ENCODE measurements at regions not wholly inside any gene's neighbourhood (a gene's known extent, or its start where the extent isn't known, plus 50 kb on each side); places are given as distances from the start of the nearest gene placed in this dataset.

DNA sequence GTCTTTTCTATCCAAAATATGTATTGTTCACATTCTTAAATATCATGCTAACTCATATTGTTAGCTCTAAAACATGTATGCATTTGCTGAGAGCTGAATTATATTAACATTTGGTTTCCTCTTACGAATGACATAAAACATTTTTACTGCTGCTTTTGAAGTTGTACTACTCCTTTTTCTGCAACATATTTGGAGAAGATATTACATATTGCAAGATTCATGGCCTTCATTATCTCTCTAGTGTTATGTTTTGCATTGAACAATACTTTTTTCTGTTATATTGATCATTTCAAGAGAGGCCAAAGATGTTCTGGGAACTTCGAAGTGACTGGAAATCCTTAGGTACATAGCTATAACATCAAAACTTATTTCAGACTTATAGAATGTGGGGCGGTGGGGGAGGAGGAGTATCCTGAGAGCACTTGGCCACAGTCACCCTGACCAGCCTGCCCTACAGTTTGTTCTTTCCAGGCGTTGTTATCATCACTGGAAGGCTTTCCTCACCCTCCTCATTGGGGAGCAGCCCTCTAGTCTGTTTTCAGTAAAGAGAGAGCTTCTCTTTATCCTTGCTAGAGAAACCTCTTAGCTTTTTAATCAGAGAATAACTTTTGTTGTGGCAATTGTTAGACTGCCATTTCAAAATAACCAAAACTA lies 868.6 kb downstream of the OTOL1 start:
- Histone ChIP-seq H3K4me3 (no peak overlapping the region), H2AFZ (ENCODE audit: control insufficient read depth, low read depth, low read length) (no peak overlapping the region), H3K9me3 (replicated peaks; ENCODE audit: control insufficient read depth, insufficient read depth, low read length) (no peaks in the 10 kb centered on the region), H3K36me3 (ENCODE audit: control insufficient read depth in 2 of 2, insufficient read depth in 2 of 2, low read length in 1 of 2) (no peaks in the 10 kb centered on the region), H3K4me1 (ENCODE audit: control insufficient read depth, insufficient read depth, low read length) (no peaks in the 10 kb centered on the region), H3K27me3 (replicated peaks in 1 of 2; ENCODE audit: control insufficient read depth in 2 of 2, insufficient read depth in 2 of 2, low read length in 1 of 2) (no peaks in the 10 kb centered on the region), H3K79me2 (ENCODE audit: control insufficient read depth, insufficient read depth, low read length) (no peaks in the 10 kb centered on the region), H3K27ac (ENCODE audit: control insufficient read depth, insufficient read depth) (no peak overlapping the region), H3K4me2 (ENCODE audit: control insufficient read depth, insufficient read depth) (no peak overlapping the region), H4K20me1 (ENCODE audit: control insufficient read depth, insufficient read depth) (no peaks in the 10 kb centered on the region), H3K9ac (ENCODE audit: control insufficient read depth, insufficient read depth, low read length) (no peak overlapping the region)
- 4% methylated on average over 4 of the region's 4 CpGs for WGBS (ENCODE audit: insufficient coverage, insufficient replicate concordance, low lambda C conversion rate, missing lambda C conversion rate)
- in situ Hi-C loops (cut with MboI) = no loop called here
- SMC1A ChIA-PET (ENCODE audit: uncharacterized antibody, unreplicated experiment) = interaction anchor here (1.6 kb wide), 1 partner anchor 11 kb away, joined by 4 read pairs; no protein-coding TSS in a partner anchor
- TF ChIP-seq CBX3 (IDR thresholded peaks at IDR 0.05; ENCODE audit: borderline replicate concordance, low read depth) (no peak), SUZ12 (IDR thresholded peaks at IDR 0.05; ENCODE audit: unreplicated experiment) (no peak), GATAD2B (conservative IDR thresholded peaks at IDR 0.05; ENCODE audit: low read depth) (no peak), STAT1 (conservative IDR thresholded peaks at IDR 0.05) (no peak), HCFC1 (IDR thresholded peaks at IDR 0.05; ENCODE audit: low read length) (no peak), SIN3A (IDR thresholded peaks at IDR 0.05; ENCODE audit: low read depth, low read length) (no peak), RAD21 (IDR thresholded peaks at IDR 0.05; ENCODE audit: insufficient read depth, low read depth, low read length) (no peak), CREM (IDR thresholded peaks at IDR 0.05; ENCODE audit: low read depth) (no peak), CHD4 (IDR thresholded peaks at IDR 0.05) (no peak), MYB (IDR thresholded peaks at IDR 0.05; ENCODE audit: borderline replicate concordance, low read depth, low read length) (no peak), JUND (IDR thresholded peaks at IDR 0.05; ENCODE audit: low read depth, low read length) (no peak), CEBPB (IDR thresholded peaks at IDR 0.05; ENCODE audit: borderline replicate concordance in 1 of 2, low read depth in 2 of 2, low read length in 2 of 2) (no peak), ATF7 (IDR thresholded peaks at IDR 0.05; ENCODE audit: low read depth) (no peak)
- TF ChIP-seq, protein P1, sequence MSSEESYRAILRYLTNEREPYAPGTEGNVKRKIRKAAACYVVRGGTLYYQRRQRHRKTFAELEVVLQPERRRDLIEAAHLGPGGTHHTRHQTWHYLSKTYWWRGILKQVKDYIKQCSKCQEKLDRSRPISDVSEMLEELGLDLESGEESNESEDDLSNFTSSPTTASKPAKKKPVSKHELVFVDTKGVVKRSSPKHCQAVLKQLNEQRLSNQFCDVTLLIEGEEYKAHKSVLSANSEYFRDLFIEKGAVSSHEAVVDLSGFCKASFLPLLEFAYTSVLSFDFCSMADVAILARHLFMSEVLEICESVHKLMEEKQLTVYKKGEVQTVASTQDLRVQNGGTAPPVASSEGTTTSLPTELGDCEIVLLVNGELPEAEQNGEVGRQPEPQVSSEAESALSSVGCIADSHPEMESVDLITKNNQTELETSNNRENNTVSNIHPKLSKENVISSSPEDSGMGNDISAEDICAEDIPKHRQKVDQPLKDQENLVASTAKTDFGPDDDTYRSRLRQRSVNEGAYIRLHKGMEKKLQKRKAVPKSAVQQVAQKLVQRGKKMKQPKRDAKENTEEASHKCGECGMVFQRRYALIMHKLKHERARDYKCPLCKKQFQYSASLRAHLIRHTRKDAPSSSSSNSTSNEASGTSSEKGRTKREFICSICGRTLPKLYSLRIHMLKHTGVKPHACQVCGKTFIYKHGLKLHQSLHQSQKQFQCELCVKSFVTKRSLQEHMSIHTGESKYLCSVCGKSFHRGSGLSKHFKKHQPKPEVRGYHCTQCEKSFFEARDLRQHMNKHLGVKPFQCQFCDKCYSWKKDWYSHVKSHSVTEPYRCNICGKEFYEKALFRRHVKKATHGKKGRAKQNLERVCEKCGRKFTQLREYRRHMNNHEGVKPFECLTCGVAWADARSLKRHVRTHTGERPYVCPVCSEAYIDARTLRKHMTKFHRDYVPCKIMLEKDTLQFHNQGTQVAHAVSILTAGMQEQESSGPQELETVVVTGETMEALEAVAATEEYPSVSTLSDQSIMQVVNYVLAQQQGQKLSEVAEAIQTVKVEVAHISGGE (CRISPR knock-in tag; IDR thresholded peaks at IDR 0.05) = no peak
- TF ChIP-seq, protein P2, sequence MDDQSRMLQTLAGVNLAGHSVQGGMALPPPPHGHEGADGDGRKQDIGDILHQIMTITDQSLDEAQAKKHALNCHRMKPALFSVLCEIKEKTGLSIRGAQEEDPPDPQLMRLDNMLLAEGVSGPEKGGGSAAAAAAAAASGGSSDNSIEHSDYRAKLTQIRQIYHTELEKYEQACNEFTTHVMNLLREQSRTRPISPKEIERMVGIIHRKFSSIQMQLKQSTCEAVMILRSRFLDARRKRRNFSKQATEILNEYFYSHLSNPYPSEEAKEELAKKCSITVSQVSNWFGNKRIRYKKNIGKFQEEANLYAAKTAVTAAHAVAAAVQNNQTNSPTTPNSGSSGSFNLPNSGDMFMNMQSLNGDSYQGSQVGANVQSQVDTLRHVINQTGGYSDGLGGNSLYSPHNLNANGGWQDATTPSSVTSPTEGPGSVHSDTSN (IDR thresholded peaks at IDR 0.05; ENCODE audit: insufficient replicate concordance, low read depth, low read length) = no peak
- intact Hi-C loops (cut with micrococcal nuclease; ENCODE audit: unreplicated experiment) = no loop called here
- CTCF ChIA-PET = interaction anchor here (0.7 to 1.1 kb wide), 2 partner anchors 12 to 149 kb away, joined by 3 read pairs; no protein-coding TSS in a partner anchor
- DNase-seq (ENCODE audit: low read depth, low spot score) = no peak
- RAD21 ChIA-PET (ENCODE audit: unreplicated experiment) = no interaction called here
- no TSS peak for BruUV-seq (replicated peaks)
- POLR2A ChIA-PET = no interaction called here
- ATAC-seq = no peak
- no peak for FAIRE-seq
